ENCODE measurements at regions not wholly inside any gene's neighbourhood (a gene's known extent, or its start where the extent isn't known, plus 50 kb on each side); places are given as distances from the start of the nearest gene placed in this dataset.

GRCh38 chr5:128774605-128775004 is 190.7 kb upstream of the SLC27A6 start:
- H3K79me2 ChIP-seq (ENCODE audit: insufficient read depth, low read depth): no peaks in the 10 kb centered on the region
- no peak overlapping the region for H3K9ac ChIP-seq
- no peak overlapping the region for H3K4me3 ChIP-seq (IDR thresholded peaks at IDR 0.05; ENCODE audit: insufficient read depth, low read depth, low read length)
- no peak overlapping the region for H2AFZ ChIP-seq (ENCODE audit: low read depth)
- H3K36me3 ChIP-seq (ENCODE audit: insufficient read depth): no peaks in the 10 kb centered on the region
- no peak overlapping the region for H3K27ac ChIP-seq
- peaks cover 12% of the 10 kb centered on the region for H3K4me1 ChIP-seq (ENCODE audit: low read depth, poor library complexity, severe bottlenecking)
- H4K20me1 ChIP-seq (ENCODE audit: insufficient read depth): no peaks in the 10 kb centered on the region
- no peak overlapping the region for H3K4me2 ChIP-seq
- H3K27me3 ChIP-seq (ENCODE audit: insufficient read depth, low read depth): no peaks in the 10 kb centered on the region
- TF ChIP-seq CTCF (conservative IDR thresholded peaks at IDR 0.05; ENCODE audit: low read depth, low read length): no peak

- no peaks in the 10 kb centered on the region for H4K20me1 ChIP-seq (ENCODE audit: insufficient read depth)
- TF ChIP-seq CTCF (conservative IDR thresholded peaks at IDR 0.05; ENCODE audit: low read depth, low read length): no peak
- H3K27me3 ChIP-seq (ENCODE audit: insufficient read depth, low read depth): no peaks in the 10 kb centered on the region
- no peak overlapping the region for H3K27ac ChIP-seq
- no peaks in the 10 kb centered on the region for H3K36me3 ChIP-seq (ENCODE audit: insufficient read depth)
- H3K9ac ChIP-seq: no peak overlapping the region
- H3K4me3 ChIP-seq (IDR thresholded peaks at IDR 0.05; ENCODE audit: insufficient read depth, low read depth, low read length): no peak overlapping the region
- no peak overlapping the region for H3K4me2 ChIP-seq
- no peak overlapping the region for H2AFZ ChIP-seq (ENCODE audit: low read depth)
- H3K79me2 ChIP-seq (ENCODE audit: insufficient read depth, low read depth): no peaks in the 10 kb centered on the region
- H3K4me1 ChIP-seq (ENCODE audit: low read depth, poor library complexity, severe bottlenecking): peaks cover 12% of the 10 kb centered on the region
These were observed 189.7 kb upstream of the SLC27A6 start for GRCh38 chr5:128775558-128775957.

- no peaks in the 10 kb centered on the region for H3K27me3 ChIP-seq (ENCODE audit: insufficient read depth, low read depth)
- no peak for TF ChIP-seq CTCF (conservative IDR thresholded peaks at IDR 0.05; ENCODE audit: low read depth, low read length)
- no peaks in the 10 kb centered on the region for H3K79me2 ChIP-seq (ENCODE audit: insufficient read depth, low read depth)
- no peaks in the 10 kb centered on the region for H4K20me1 ChIP-seq (ENCODE audit: insufficient read depth)
- H3K4me3 ChIP-seq (IDR thresholded peaks at IDR 0.05; ENCODE audit: insufficient read depth, low read depth, low read length): no peak overlapping the region
- no peak overlapping the region for H3K9ac ChIP-seq
- peak overlapping the region; percentile 31; the same call in 1 of the 2 replicates for H3K4me2 ChIP-seq
- H2AFZ ChIP-seq (ENCODE audit: low read depth): peak overlapping the region; percentile 10; the same call in 1 of the 2 replicates
- H3K27ac ChIP-seq: no peak overlapping the region; the same call in 1 of the 2 replicates
- peaks cover 12% of the 10 kb centered on the region for H3K4me1 ChIP-seq (ENCODE audit: low read depth, poor library complexity, severe bottlenecking)
- H3K36me3 ChIP-seq (ENCODE audit: insufficient read depth): no peaks in the 10 kb centered on the region
These were observed 188.2 kb upstream of the SLC27A6 start for GRCh38 chr5:128777052-128777451.

GRCh38 chr5:128778474-128778873 is 186.8 kb upstream of the SLC27A6 start:
- no peak overlapping the region for H3K4me2 ChIP-seq
- H4K20me1 ChIP-seq (ENCODE audit: insufficient read depth): no peaks in the 10 kb centered on the region
- TF ChIP-seq CTCF (conservative IDR thresholded peaks at IDR 0.05; ENCODE audit: low read depth, low read length): no peak
- no peak overlapping the region for H3K27ac ChIP-seq
- no peaks in the 10 kb centered on the region for H3K27me3 ChIP-seq (ENCODE audit: insufficient read depth, low read depth)
- H3K4me3 ChIP-seq (IDR thresholded peaks at IDR 0.05; ENCODE audit: insufficient read depth, low read depth, low read length): no peak overlapping the region
- peaks cover 12% of the 10 kb centered on the region for H3K4me1 ChIP-seq (ENCODE audit: low read depth, poor library complexity, severe bottlenecking)
- no peaks in the 10 kb centered on the region for H3K79me2 ChIP-seq (ENCODE audit: insufficient read depth, low read depth)
- H3K9ac ChIP-seq: no peak overlapping the region
- no peaks in the 10 kb centered on the region for H3K36me3 ChIP-seq (ENCODE audit: insufficient read depth)
- no peak overlapping the region for H2AFZ ChIP-seq (ENCODE audit: low read depth)
